ENCODE measurements at regions not wholly inside any gene's neighbourhood (a gene's known extent, or its start where the extent isn't known, plus 50 kb on each side); places are given as distances from the start of the nearest gene placed in this dataset.

DNA sequence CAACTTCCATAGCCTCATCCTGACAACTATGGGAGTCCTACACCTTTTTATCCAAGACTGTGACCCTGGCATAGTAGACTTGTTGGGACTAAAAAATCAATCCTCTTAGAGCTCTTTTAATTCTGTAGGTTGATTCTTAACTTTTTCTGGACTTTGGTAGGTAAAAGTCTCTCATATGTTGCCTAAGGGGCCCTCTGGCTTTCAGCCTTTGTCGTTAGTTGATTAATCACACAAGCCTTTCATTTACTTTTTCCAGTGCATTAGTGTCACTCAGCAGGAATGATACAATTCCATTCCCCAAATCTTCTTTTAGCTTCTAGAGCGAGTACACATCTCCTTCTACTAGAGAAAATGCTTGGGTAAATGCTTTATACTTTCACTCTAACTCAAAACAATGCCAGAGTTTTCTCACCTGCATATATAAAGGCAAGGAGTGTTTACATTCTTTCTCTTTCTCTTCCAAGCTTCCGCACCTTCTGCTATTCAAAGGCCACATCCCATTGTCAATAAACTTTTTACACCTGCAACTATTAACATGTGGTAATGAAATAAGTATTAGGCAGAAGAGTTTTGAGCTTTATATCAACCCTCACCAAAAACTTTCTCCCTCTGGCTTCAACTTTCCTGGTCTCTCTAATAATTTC, 516.6 kb downstream of the FAM181B start (continued):
- peak; percentile 61 for TF ChIP-seq CHD7 (IDR thresholded peaks at IDR 0.05; ENCODE audit: insufficient replicate concordance, low read length)
- no peak for TF ChIP-seq EZH2 (IDR thresholded peaks at IDR 0.05; ENCODE audit: low read depth, low read length, severe bottlenecking)

All from H1 (cell line).